ENCODE measurements at regions not wholly inside any gene's neighbourhood (a gene's known extent, or its start where the extent isn't known, plus 50 kb on each side); places are given as distances from the start of the nearest gene placed in this dataset.

DNA sequence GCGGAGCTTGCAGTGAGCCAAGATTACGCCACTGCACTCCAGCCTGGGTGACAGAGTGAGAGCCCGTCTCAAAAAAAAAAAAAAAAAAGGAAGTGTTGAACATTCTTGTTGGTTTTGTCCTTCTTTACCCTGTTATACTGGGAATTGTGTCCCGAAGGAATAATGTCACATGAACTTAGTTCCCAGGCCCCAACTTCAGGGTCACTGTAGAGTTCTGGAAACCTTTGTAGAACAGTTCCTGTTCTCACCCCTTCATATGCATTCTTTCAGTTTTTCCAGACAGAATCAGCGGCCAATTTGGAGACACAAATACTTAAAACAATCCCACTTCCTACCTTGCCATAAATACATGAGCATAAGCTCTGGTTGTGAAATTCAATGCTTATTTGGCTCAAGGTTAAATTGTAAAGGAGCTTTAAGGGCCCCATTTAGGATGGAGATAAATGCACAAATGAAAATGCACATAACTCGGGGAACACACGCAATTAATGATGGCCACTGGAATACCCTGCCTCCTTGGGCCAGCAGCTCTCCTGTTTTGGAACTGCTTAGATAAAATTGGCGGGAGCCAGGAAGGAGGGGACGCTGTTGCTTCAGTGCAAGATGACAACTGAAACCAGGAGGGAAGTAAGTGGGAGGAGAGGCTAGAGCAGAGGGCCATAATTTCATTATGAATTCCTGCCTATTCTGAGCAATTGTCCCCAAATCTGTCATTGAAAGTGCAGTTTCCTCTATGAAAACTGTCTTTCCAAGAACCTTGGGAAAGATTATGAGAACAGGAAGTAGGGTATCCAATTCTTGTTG, 153.7 kb downstream of the FGF1 start:
- Histone ChIP-seq H3K4me1 (no peaks in the 10 kb centered on the region), H3K36me3 (no peaks in the 10 kb centered on the region), H3K4me3 (no peak overlapping the region), H3K9me3 (peaks cover 0 to 3% of the 10 kb centered on the region in 2 donors), H3K27ac (no peak overlapping the region), H3K27me3 (no peaks in the 10 kb centered on the region)
- TF ChIP-seq POLR2A (IDR thresholded peaks at IDR 0.05): no peak
- TF ChIP-seq, protein P1, sequence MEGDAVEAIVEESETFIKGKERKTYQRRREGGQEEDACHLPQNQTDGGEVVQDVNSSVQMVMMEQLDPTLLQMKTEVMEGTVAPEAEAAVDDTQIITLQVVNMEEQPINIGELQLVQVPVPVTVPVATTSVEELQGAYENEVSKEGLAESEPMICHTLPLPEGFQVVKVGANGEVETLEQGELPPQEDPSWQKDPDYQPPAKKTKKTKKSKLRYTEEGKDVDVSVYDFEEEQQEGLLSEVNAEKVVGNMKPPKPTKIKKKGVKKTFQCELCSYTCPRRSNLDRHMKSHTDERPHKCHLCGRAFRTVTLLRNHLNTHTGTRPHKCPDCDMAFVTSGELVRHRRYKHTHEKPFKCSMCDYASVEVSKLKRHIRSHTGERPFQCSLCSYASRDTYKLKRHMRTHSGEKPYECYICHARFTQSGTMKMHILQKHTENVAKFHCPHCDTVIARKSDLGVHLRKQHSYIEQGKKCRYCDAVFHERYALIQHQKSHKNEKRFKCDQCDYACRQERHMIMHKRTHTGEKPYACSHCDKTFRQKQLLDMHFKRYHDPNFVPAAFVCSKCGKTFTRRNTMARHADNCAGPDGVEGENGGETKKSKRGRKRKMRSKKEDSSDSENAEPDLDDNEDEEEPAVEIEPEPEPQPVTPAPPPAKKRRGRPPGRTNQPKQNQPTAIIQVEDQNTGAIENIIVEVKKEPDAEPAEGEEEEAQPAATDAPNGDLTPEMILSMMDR (IDR thresholded peaks at IDR 0.05): no peak
- intact Hi-C loops (cut with DNase I; ENCODE audit: low total_unique reads): no loop called here
- no peak for DNase-seq

DNA sequence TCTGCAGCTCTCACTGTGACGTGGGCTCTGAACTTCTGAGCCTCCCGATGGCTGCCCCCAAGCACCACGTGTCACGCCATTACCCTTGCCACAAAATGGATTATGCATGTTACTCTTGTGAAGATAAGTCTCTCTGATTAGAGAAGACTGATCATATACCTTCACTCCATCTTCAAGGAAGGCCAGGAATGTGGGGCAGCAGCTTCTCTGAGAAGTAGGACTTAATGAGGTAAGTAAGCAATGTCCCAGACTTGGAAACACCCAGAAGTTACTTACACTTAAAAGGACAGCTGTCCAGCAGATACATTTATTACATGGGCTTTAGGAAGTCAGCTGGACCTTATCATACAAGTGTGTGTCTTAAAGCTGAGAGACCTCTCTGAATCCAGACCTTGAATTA, 155.0 kb downstream of the FGF1 start:
- Histone ChIP-seq H3K27ac (no peak overlapping the region), H3K27me3 (no peaks in the 10 kb centered on the region), H3K9me3 (peaks cover 0 to 3% of the 10 kb centered on the region in 2 donors), H3K36me3 (no peaks in the 10 kb centered on the region), H3K4me1 (no peaks in the 10 kb centered on the region), H3K4me3 (no peak overlapping the region)
- DNase-seq: no peak
- intact Hi-C loops (cut with DNase I; ENCODE audit: low total_unique reads): no loop called here
- TF ChIP-seq, protein P1 (IDR thresholded peaks at IDR 0.05): no peak
- no peak for TF ChIP-seq POLR2A (IDR thresholded peaks at IDR 0.05)

DNA sequence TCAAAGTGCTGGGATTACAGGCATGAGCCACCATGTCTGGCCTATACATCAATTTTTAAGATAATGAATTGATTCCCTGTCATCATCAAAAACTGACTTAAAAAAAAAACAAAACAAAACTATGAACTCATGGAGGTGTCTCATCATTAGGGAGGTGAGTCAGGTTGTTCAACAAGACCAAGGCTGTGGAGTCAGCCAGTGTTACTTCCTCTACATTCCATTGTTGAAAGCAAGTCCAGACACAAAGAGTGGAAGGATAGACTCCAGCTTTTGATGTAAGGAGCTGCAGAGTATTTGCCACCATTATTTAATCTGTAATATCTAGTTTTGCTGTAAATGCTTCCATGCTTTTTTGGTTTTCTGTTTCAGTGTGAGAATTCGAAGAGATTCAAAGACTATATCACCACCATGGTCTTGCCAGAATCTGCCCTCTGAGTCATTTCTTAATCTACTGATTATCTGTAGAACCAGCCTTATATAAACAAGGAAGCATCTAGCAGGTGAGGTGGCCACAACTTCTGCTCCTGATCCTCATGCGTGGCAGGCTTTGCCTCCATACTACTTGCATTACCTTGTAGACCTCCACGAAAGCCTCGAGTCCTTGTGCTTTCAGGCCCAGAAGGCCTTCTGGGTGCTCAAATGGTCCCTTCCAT, 156.1 kb downstream of the FGF1 start:
- TF ChIP-seq, protein P1 (IDR thresholded peaks at IDR 0.05): no peak
- no peak for TF ChIP-seq POLR2A (IDR thresholded peaks at IDR 0.05)

DNA sequence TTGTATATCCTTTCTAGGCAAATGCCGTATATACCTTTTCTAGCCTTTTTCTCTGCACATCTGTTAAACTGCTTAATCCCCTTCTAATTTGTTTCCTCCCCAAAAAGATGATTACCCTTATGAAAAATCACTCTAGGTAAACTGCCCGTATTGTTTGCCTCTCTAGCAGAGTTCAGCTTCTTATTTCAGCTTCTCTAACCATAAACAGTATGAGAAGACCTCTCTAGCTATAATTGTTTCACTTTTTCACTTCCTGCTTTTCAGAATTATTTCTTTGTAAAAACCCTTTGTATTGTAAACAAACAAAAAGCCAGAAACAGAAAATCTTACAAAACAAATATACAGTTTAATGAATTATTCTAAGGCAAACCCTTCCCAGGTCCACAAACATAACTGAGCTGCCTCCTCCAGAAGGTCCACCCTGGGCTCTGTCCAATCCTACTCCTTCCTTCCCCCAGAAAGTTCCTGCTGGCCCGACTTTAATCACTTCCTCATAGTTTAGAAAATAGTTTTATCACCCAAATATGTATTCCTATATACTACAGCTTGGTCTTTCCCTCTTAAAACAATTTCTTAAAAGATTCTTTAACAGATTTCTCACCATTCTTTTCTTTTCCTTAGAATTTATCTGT, 158.1 kb downstream of the FGF1 start:
- no peak overlapping the region for H3K27ac ChIP-seq
- intact Hi-C loops (cut with DNase I; ENCODE audit: low total_unique reads): no loop called here

More for the DNA sequence above, 156.1 kb downstream of the FGF1 start:
- H3K4me1 ChIP-seq: no peaks in the 10 kb centered on the region
- H3K27me3 ChIP-seq: no peaks in the 10 kb centered on the region
- H3K9me3 ChIP-seq: no peaks in the 10 kb centered on the region
- H3K36me3 ChIP-seq: no peaks in the 10 kb centered on the region
- no peak overlapping the region for H3K4me3 ChIP-seq
- intact Hi-C loops (cut with DNase I; ENCODE audit: low total_unique reads): no loop called here
- H3K27ac ChIP-seq: no peak overlapping the region
- DNase-seq: no peak

More for the DNA sequence above, 158.1 kb downstream of the FGF1 start:
- Histone ChIP-seq H3K9me3 (no peaks in the 10 kb centered on the region), H3K27me3 (no peaks in the 10 kb centered on the region), H3K4me3 (no peak overlapping the region), H3K4me1 (no peaks in the 10 kb centered on the region), H3K36me3 (no peaks in the 10 kb centered on the region)
- DNase-seq: no peak
- TF ChIP-seq, protein P1 (IDR thresholded peaks at IDR 0.05): no peak
- TF ChIP-seq POLR2A (IDR thresholded peaks at IDR 0.05): no peak
